ENCODE measurements at regions not wholly inside any gene's neighbourhood (a gene's known extent, or its start where the extent isn't known, plus 50 kb on each side); places are given as distances from the start of the nearest gene placed in this dataset.

DNA sequence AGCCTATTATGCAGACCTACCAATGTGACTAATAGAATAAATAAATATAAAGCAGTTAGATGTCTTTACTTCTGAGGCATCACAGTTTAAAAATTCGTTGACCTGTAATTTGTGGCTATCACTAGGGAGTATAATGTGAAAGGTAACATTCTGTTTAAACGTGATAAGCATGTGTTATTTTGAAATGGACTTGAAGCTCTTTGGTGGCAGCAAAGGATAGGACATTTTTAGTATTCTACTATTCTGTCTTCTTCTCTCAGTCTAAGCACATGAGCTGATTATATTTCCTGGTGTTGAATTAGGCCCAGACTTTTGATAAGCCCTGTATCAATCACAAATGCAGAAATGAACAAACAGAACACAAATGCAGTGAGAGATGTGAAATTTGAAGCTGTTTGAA lies 974.0 kb upstream of the CDH10 start:
- no peak for ATAC-seq
- Histone ChIP-seq H3K4me3 (no peak overlapping the region), H3K4me1 (no peaks in the 10 kb centered on the region), H3K27ac (no peak overlapping the region), H3K9me3 (no peaks in the 10 kb centered on the region), H3K4me2 (no peak overlapping the region)
- CTCF ChIA-PET: no interaction called here
- DNase-seq (ENCODE audit: low read depth in 1 of 2, low spot score in 1 of 2): no peak
- 4% methylated on average over 2 of the region's 2 CpGs for WGBS (ENCODE audit: missing lambda C conversion rate)
- POLR2A ChIA-PET: no interaction called here
- no peak for FAIRE-seq
- TF ChIP-seq POLR2A (IDR thresholded peaks at IDR 0.05; ENCODE audit: low read length) (no peak), CEBPB (IDR thresholded peaks at IDR 0.05) (no peak), GATA3 (IDR thresholded peaks at IDR 0.05; ENCODE audit: borderline replicate concordance) (no peak), RFX5 (IDR thresholded peaks at IDR 0.05) (no peak), EHF (CRISPR knock-in tag; IDR thresholded peaks at IDR 0.05) (no peak), FOSB (CRISPR knock-in tag; IDR thresholded peaks at IDR 0.05) (no peak), NPAS2 (CRISPR knock-in tag; IDR thresholded peaks at IDR 0.05; ENCODE audit: borderline replicate concordance) (no peak), EP300 (IDR thresholded peaks at IDR 0.05) (no peak), CHD2 (IDR thresholded peaks at IDR 0.05; ENCODE audit: low read length, partially characterized antibody) (no peak), MYC (IDR thresholded peaks at IDR 0.05; ENCODE audit: borderline replicate concordance, low read length) (no peak), HEYL (CRISPR knock-in tag; IDR thresholded peaks at IDR 0.05) (no peak), KDM1A (IDR thresholded peaks at IDR 0.05; ENCODE audit: low read depth) (no peak), MAFK (IDR thresholded peaks at IDR 0.05; ENCODE audit: partially characterized antibody) (no peak), HOXB5 (CRISPR knock-in tag; IDR thresholded peaks at IDR 0.05) (no peak), ZC3H11A (IDR thresholded peaks at IDR 0.05) (no peak), ZSCAN20 (CRISPR knock-in tag; IDR thresholded peaks at IDR 0.05) (no peak), HOXA7 (CRISPR knock-in tag; IDR thresholded peaks at IDR 0.05) (no peak)
- TF ChIP-seq, protein P1, sequence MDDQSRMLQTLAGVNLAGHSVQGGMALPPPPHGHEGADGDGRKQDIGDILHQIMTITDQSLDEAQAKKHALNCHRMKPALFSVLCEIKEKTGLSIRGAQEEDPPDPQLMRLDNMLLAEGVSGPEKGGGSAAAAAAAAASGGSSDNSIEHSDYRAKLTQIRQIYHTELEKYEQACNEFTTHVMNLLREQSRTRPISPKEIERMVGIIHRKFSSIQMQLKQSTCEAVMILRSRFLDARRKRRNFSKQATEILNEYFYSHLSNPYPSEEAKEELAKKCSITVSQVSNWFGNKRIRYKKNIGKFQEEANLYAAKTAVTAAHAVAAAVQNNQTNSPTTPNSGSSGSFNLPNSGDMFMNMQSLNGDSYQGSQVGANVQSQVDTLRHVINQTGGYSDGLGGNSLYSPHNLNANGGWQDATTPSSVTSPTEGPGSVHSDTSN (IDR thresholded peaks at IDR 0.05): no peak

DNA sequence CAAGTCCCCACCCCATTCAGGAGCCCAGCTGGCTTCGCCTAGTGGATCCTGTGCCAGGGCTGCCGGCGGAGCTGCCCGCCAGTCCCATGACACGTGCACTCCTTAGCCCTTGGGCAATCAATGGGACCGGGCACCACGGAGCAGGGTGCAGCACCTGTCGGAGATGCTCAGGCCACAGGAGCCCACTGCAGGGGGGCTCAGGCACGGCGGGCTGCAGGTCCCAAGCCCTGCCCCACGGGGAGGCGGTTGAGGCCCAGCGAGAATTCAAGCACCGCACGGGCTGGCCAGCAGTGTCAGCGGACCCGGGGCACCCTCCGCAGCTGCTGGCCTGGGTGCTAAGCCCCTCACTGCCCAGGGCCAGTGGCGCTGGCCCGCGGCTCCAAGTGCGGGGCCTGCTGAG lies 969.7 kb upstream of the CDH10 start:
- ChIA-PET CTCF (no interaction called here), POLR2A (no interaction called here)
- WGBS (ENCODE audit: missing lambda C conversion rate): 78% methylated on average over 8 of the region's 22 CpGs
- H3K27ac ChIP-seq: no peak overlapping the region
- TF ChIP-seq EHF (CRISPR knock-in tag; IDR thresholded peaks at IDR 0.05): no peak
- TF ChIP-seq KDM5A (IDR thresholded peaks at IDR 0.05): no peak
- TF ChIP-seq ZSCAN20 (CRISPR knock-in tag; IDR thresholded peaks at IDR 0.05): no peak
- no peak for TF ChIP-seq FOSB (CRISPR knock-in tag; IDR thresholded peaks at IDR 0.05)
- no peak for TF ChIP-seq SREBF2 (IDR thresholded peaks at IDR 0.05)
- no peak for TF ChIP-seq ZC3H11A (IDR thresholded peaks at IDR 0.05)
- no peak for TF ChIP-seq EHMT2 (IDR thresholded peaks at IDR 0.05; ENCODE audit: low read depth)
- TF ChIP-seq HOXB5 (CRISPR knock-in tag; IDR thresholded peaks at IDR 0.05): no peak
- TF ChIP-seq HOXA7 (CRISPR knock-in tag; IDR thresholded peaks at IDR 0.05): no peak
- no peak for TF ChIP-seq SMC3 (IDR thresholded peaks at IDR 0.05)
- no peak for TF ChIP-seq HDAC2 (IDR thresholded peaks at IDR 0.05)
- TF ChIP-seq REST (IDR thresholded peaks at IDR 0.05): no peak
- no peak for TF ChIP-seq RAD21 (conservative IDR thresholded peaks at IDR 0.05 in 1 of 2, IDR thresholded peaks at IDR 0.05 in 1 of 2)
- TF ChIP-seq, protein P2, sequence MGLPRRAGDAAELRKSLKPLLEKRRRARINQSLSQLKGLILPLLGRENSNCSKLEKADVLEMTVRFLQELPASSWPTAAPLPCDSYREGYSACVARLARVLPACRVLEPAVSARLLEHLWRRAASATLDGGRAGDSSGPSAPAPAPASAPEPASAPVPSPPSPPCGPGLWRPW (IDR thresholded peaks at IDR 0.05): no peak
- TF ChIP-seq GATA3 (IDR thresholded peaks at IDR 0.05; ENCODE audit: borderline replicate concordance): no peak
- no peak for TF ChIP-seq RNF2 (IDR thresholded peaks at IDR 0.05; ENCODE audit: borderline replicate concordance, low read depth)
- no peak for TF ChIP-seq CHD2 (IDR thresholded peaks at IDR 0.05; ENCODE audit: low read length, partially characterized antibody)
- TF ChIP-seq, protein P1 (IDR thresholded peaks at IDR 0.05): no peak
- no peak overlapping the region for H3K4me2 ChIP-seq
- H3K4me1 ChIP-seq: no peaks in the 10 kb centered on the region
- no peak overlapping the region for H3K4me3 ChIP-seq
- DNase-seq (ENCODE audit: low read depth in 1 of 2, low spot score in 1 of 2): no peak
- no peak for FAIRE-seq
- no peaks in the 10 kb centered on the region for H3K9me3 ChIP-seq
- no peak for ATAC-seq
